HG03342 (cell line): ENCODE measurements at regions not wholly inside any gene's neighbourhood (a gene's known extent, or its start where the extent isn't known, plus 50 kb on each side); places are given as distances from the start of the nearest gene placed in this dataset.

Experiments
- ATAC-seq: cut with Tn5 transposase; IDR thresholded peaks from one replicate; pipeline ENCODE4 v1.9.1; 2021; ENCODE audit warnings: mild to moderate bottlenecking, moderate library complexity; ENCODE audit not compliant: unreplicated experiment

DNA sequence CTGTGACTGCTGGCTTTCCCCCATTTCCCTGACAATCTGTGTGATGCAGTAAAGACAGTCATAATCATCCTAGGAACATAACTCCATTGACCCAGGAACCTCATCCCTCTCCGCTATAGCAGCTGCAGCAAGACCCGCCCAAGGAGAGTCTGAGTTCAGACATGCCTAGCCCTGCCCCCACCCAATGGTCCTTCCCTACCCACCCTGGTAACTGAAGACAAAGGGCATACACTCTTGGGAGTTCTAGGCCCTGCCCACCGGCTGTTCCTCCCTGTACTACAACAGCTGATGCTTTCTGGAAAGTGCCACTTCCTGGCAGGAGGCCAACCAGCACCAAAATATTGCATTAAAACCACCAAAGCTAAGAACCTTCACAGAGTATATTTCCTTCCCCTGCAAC, 1035.6 kb downstream of the C4orf33 start:
- no peak for ATAC-seq

- no peak for ATAC-seq
Measured at GRCh38 chr4:130141651-130142050, 1045.7 kb downstream of the C4orf33 start.

- no peak for ATAC-seq
Measured at GRCh38 chr4:130143656-130144055, 1047.7 kb downstream of the C4orf33 start.

DNA sequence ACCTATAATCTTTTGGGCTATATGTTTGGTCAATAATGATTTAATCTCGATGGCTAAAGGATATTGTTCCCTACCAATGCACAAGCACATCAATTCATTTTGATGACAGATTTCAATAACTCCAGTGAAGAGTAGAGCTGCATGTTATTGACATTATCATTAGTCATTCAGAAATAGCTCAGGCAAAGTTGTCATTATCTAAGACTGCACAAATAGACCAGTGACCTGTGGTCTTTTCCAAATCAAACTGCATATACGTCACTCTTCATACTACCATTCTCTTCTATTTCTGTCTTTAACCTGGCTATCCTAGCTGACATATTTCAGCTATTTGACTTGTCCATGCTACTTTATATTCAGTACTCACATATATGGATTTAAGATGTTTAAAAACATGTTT, 1050.8 kb downstream of the C4orf33 start:
- ATAC-seq: no peak

DNA sequence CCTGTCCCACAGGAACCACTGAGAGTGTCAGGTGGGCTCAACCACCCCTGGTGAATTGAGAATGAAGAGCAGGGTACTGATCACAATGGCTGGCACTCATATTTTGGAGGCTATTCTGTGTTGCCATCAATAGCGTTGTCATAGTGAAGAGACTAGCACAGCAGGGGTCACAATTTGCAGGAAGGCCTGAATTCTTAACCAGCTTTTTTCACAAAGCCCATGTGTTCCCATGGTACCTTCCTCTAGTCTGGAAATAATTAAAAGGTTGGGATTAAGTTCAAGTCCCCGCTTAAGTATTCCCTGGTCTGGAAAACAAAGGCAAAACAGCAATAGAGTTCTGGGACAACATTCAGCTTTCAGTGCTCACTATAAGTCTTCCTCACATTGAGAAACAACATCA, 1051.7 kb downstream of the C4orf33 start:
- no peak for ATAC-seq

- no peak for ATAC-seq
Measured at GRCh38 chr4:130154901-130155300, 1058.9 kb downstream of the C4orf33 start.

DNA sequence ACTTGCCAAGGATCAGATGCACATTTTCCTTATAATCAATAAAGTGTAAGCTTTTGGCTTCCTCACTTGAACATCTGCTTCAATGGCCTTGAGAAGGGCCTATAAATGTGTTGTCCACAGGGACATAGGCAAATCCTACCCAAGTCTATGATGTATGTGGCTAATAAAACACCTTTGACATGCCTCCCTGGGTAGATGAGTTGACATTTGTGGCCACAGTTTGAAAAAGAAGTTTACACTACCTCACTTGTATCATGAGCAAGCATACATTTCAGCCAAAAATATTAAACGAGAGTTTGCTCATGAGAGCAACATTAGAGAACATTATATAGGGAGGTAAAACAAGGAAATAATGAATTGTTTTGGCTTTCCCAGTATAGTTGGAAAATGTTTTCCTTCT, 1067.7 kb downstream of the C4orf33 start:
- no peak for ATAC-seq

- no peak for ATAC-seq
Measured at GRCh38 chr4:130165381-130165780, 1069.4 kb downstream of the C4orf33 start.

- ATAC-seq: no peak
Measured at GRCh38 chr4:130172156-130172555, 1076.2 kb downstream of the C4orf33 start.

DNA sequence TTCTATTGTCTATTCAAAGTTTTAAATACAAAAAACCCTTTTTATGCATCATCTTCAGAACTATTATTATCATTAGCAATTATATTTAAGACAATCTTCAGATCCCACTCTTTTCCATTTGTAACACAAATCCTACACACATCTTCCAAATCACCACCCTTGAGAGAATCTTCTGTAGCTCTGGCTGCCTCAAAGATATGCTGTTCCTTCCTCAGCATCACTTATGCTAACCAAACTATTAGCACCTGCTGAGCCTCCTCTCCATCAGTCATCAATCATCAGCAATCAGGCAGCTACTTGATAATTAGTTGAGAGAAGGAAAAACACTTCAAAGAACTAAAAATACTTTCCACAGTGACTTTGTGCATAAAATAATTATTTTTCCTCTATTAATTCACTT, 1082.2 kb downstream of the C4orf33 start:
- ATAC-seq: no peak

GRCh38 chr4:130183096-130183495, 1087.1 kb downstream of the C4orf33 start:
- ATAC-seq: no peak

GRCh38 chr4:130183766-130184165, 1087.8 kb downstream of the C4orf33 start:
- no peak for ATAC-seq

- ATAC-seq: no peak
Measured at GRCh38 chr4:130185123-130185522, 1089.2 kb downstream of the C4orf33 start.

DNA sequence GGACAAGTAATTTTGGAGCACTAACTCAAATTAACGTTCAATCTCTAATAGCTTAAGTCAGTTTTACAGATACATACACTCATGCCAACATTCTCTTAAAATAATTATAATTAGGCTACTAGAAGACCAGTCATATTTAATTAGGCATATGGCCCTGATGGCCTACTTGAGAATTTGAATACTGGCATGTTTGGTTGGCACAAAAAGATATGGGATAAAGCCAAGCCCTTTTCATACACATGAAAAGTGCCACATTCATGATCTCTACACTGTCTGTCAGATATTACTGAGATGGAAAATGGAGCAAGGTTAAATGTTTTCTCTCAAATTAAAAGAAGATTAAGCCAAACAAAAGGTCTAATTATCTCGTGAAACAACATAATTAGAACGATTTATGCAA, 1091.0 kb downstream of the C4orf33 start:
- no peak for ATAC-seq

DNA sequence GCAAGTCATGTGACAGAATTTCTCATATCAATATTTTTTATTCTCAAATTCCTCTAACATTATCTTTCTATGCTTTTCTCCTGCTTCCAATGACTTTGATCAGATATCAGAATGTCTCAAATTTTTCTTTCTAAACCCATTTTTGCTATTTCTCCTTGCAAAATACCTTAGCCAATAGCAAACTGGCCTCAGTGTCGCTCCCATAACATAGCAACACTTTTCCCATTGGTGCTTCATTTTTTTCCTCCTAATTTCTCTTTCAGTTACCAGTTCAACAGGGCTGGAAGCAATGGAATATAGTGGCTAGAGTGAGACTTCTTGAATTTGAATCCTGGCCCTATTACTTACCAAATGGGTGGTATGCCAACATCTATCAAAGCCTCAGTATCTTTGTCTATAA, 1091.6 kb downstream of the C4orf33 start:
- ATAC-seq: no peak

DNA sequence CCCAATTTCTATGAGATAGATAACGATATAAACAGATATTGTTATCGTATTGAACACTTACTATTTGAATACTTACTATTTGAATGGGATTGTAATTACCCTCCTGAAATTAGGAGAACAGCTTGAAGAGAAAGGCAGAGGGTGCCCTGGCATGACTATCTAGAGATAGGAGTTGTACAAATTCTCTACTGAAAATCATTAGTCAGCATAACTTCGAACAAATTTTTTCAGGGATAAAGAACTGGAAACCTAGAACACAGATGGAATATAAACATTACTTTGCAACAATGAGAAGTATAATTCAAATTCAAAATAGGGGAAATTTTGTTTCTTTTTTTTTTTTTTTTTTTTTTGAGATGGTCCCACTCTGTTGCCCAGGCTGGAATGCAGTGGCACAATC, 1096.8 kb downstream of the C4orf33 start:
- ATAC-seq: no peak

DNA sequence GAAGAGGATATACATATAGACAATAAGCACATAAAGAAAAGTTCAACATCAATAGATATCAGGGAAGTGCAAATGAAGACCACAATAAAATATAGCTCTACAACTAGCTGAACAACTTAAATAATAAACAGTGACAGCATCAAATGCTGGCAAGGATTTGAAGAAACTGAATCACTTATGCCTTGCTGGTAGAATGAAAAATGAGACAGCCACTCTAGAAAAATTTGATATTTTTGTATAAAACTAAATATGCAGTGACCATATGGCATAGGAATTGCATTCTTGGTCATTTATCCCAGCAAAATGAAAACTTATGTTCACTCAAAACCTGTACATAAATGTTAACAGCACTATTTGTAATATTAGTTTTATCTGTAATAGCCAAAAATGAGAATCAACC, 1102.0 kb downstream of the C4orf33 start:
- no peak for ATAC-seq

- ATAC-seq: no peak
Measured at GRCh38 chr4:130203571-130203970, 1107.6 kb downstream of the C4orf33 start.

GRCh38 chr4:130210864-130211263, 1114.9 kb downstream of the C4orf33 start:
- no peak for ATAC-seq

DNA sequence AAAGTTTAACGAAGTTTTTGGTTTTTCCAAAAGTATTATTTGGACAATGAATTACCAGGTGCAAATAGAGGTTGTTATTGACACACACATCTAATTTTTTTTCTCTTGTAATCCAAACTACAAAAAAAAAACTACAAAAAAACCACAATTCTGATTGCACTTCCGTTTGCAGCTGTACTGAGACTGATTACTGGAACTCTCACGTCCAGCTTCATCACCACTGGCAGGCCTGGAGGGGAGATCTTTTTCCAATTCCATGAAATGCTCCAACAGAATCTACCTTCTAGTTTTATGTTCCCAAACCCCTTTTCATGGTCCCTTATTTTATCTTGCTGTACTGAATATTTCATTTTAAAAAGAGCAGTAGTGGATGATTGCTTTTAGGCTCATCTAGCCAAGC, 1118.3 kb downstream of the C4orf33 start:
- ATAC-seq: no peak

- peak; percentile 100 for ATAC-seq
Measured at GRCh38 chr4:130233377-130234047, 1137.6 kb downstream of the C4orf33 start.

DNA sequence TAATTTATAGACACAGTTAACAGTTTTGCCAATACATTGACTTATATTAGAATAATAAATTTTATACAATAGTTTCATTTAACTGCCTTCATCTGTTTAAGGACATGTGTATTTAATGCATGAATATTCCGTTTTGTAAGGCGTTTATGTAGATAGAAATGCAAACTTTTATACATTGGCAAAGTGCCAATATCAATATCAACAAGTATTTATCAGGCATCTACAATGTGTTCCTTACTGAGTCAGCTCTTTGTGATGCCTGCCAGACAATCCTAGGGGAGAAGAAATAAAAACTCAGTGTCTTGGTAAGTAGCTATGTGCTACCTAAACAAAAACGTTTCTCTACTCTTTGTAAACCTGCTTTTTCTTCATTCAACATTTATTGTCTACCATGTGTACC, 1142.2 kb downstream of the C4orf33 start:
- no peak for ATAC-seq

GRCh38 chr4:130249002-130249401, 1153.0 kb downstream of the C4orf33 start:
- ATAC-seq: no peak
